IPS-18a (cell line): ENCODE measurements at regions not wholly inside any gene's neighbourhood (a gene's known extent, or its start where the extent isn't known, plus 50 kb on each side); places are given as distances from the start of the nearest gene placed in this dataset.
"Not testable (repeated sequence)": the region's sequence is repeated elsewhere in the genome, so short reads cannot be mapped to it uniquely, and the experiment has no call there.

Experiments used
- H3K27ac ChIP-seq: one replicate; pipeline ENCODE4 v1.5.1; 2013; ENCODE audit warnings: low read length
- H3K27me3 ChIP-seq: one replicate; pipeline ENCODE4 v1.6.1; 2013; ENCODE audit warnings: mild to moderate bottlenecking, low read length; ENCODE audit not compliant: control insufficient read depth, insufficient read depth
- H3K36me3 ChIP-seq: one replicate; pipeline ENCODE4 v1.6.1; 2013; ENCODE audit warnings: low read depth, low read length; ENCODE audit not compliant: control insufficient read depth
- H3K4me1 ChIP-seq: one replicate; pipeline ENCODE4 v1.6.1; 2013; ENCODE audit warnings: low read depth, low read length; ENCODE audit not compliant: control insufficient read depth
- H3K4me3 ChIP-seq: one replicate; pipeline ENCODE4 v1.5.1; 2013; ENCODE audit warnings: low read length
- H3K9ac ChIP-seq: one replicate; pipeline ENCODE4 v1.6.1; 2013; ENCODE audit warnings: mild to moderate bottlenecking, low read length, moderate library complexity
- H3K9me3 ChIP-seq: one replicate; pipeline ENCODE4 v1.6.1; 2013; ENCODE audit warnings: low read depth, low read length; ENCODE audit not compliant: control insufficient read depth

DNA sequence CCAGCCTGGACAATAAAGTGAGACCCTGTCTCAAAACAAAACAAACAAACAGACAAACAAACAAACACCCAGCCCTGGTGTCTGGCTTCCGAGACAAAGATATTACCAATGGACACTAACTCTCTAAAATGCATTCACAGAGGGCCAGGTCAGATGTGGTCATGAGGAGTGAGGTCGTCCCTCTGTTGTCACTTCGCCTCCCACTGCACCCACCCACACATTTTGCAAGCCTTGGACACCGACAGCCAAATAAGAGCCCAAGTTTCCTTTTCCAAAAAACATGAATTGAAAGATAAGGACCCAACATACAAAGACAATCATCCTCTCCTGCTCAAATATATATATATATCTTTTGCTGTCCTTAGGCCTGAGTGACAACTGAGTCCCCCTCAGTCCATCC lies 319.9 kb downstream of the TSN start:
- Histone ChIP-seq H3K9ac (no peak overlapping the region), H3K4me3 (no peak overlapping the region), H3K4me1 (no peaks in the 10 kb centered on the region), H3K27me3 (no peaks in the 10 kb centered on the region), H3K9me3 (no peaks in the 10 kb centered on the region), H3K36me3 (no peaks in the 10 kb centered on the region), H3K27ac (no peak overlapping the region)

DNA sequence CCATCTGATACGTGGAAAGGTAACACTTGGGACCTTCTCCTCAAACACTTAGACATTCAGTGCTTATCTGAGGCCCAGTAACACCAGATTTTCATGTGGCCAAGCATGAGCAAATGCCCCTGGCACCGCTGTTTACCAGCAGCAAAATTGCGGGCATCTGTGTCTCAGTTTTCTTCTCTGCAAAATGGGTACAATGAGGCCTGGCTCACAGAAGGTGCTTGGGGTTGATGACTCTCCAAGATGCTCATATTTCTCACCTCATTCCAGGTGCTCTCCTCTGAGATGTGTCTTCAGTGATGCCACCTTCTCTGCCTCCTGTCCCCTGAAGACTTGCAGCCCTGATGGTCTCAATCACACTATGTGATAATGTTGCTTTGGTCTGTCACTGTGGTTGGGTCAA lies 321.7 kb downstream of the TSN start:
- Histone ChIP-seq H3K9me3 (no peaks in the 10 kb centered on the region), H3K4me1 (peaks cover 10% of the 10 kb centered on the region), H3K36me3 (no peaks in the 10 kb centered on the region), H3K9ac (no peak overlapping the region), H3K4me3 (no peak overlapping the region), H3K27me3 (no peaks in the 10 kb centered on the region), H3K27ac (no peak overlapping the region)

DNA sequence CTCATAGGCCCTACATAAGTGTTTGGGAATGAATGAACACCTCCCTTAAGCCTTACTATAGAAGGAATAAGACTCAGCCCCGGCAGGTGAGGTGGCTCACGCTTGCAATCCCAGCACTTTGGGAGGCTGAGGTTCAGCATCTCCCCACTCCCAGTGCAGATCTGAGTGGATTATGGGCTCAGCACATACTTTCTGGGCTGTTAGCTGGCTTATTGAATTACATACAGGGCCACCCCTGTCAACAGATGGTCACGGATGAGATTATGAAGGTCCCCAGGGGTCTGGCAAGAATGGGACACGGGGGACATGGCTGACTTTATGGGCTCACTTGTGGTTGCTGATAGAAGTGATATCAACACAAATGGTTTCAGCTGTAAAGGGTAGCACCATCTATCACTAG lies 322.3 kb downstream of the TSN start:
- Histone ChIP-seq H3K27ac (no peak overlapping the region), H3K27me3 (no peaks in the 10 kb centered on the region), H3K4me1 (peaks cover 10% of the 10 kb centered on the region), H3K9me3 (no peaks in the 10 kb centered on the region), H3K36me3 (no peaks in the 10 kb centered on the region), H3K4me3 (no peak overlapping the region), H3K9ac (no peak overlapping the region)

DNA sequence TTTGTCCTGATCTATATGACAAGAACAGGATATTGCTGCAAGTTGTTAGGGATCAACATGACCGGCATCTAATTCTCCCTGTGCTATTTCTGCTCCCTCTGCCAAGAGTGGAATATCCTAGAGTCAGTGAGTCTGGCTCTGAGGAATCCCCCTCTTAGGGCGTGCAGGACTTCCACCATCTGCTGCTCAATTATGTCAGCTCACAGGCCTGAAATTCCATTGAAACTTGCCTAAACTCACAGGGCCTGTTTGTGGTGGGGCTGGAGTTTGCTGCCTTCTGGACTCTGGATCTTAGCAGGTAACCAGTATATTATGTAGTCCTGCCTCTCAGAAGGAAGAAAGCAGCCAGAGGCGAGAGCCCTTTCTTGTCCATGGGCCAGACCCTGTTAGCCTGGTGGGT lies 323.0 kb downstream of the TSN start:
- Histone ChIP-seq H3K9me3 (no peaks in the 10 kb centered on the region), H3K4me3 (no peak overlapping the region), H3K27ac (no peak overlapping the region), H3K9ac (no peak overlapping the region), H3K36me3 (no peaks in the 10 kb centered on the region), H3K27me3 (no peaks in the 10 kb centered on the region), H3K4me1 (peaks cover 10% of the 10 kb centered on the region)

DNA sequence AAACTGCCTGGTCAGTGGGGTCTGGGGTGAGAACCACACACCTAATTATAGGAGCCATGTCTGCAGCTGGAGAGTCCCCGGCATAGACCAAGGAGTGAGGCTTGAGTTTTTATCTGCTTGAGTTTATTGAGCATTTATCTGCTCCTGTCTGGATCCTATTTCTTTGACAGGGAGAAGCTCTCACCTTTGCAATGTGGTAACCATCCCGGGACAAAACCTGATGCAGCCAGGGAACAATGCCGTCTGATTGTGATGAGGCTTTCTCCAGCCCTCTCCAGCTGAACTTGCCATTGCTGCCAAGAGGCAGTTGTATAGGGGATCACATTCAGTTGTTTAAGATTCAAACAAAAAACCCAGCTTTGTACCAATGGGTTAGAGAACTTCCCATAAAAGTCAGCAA lies 324.4 kb downstream of the TSN start:
- no peaks in the 10 kb centered on the region for H3K36me3 ChIP-seq
- no peak overlapping the region for H3K4me3 ChIP-seq
- no peaks in the 10 kb centered on the region for H3K27me3 ChIP-seq
- no peak overlapping the region for H3K27ac ChIP-seq
- H3K9me3 ChIP-seq: no peaks in the 10 kb centered on the region
- peaks cover 10% of the 10 kb centered on the region for H3K4me1 ChIP-seq
- H3K9ac ChIP-seq: no peak overlapping the region

DNA sequence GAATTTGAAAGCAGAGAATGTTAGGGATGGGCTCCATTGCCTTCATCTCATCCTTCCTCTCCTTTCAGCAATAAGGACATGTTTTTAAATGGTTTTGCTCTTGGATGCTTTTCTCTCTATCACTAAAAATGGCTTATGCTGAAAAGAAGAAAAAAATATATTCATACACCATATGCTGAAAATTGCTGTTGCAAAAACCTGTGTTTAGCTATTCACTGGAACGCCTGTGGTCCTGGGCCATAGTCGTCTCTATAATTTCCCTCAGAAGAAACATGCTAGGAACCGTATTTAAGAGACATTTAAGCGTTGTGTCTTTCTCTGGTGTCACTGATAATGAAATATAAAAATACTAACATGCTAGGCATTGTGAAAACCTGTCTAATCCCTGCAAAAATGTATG lies 324.9 kb downstream of the TSN start:
- Histone ChIP-seq H3K36me3 (no peaks in the 10 kb centered on the region), H3K4me1 (peaks cover 10% of the 10 kb centered on the region), H3K9ac (no peak overlapping the region), H3K27me3 (no peaks in the 10 kb centered on the region), H3K9me3 (no peaks in the 10 kb centered on the region), H3K4me3 (no peak overlapping the region), H3K27ac (no peak overlapping the region)

DNA sequence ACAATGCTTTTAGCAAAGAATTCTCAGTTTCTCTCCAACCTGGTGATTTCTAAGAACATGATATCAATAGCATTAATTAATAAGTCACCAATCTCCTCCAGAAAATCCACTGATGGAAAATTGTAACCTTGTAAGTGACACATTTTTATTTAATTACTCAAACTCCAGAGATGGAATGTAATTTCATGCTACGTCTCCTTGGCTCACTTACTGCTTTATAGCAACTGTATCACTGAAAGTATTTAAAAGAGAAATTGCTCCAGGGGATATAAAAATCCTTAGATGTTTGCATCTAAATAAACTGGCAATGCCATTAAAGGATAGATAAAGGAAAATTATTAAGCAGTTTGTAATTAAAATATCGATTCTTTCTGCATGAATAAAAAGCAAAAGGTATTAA lies 325.4 kb downstream of the TSN start:
- Histone ChIP-seq H3K36me3 (no peaks in the 10 kb centered on the region), H3K4me1 (peaks cover 10% of the 10 kb centered on the region), H3K27ac (no peak overlapping the region), H3K4me3 (no peak overlapping the region), H3K9me3 (no peaks in the 10 kb centered on the region), H3K27me3 (no peaks in the 10 kb centered on the region), H3K9ac (no peak overlapping the region)

DNA sequence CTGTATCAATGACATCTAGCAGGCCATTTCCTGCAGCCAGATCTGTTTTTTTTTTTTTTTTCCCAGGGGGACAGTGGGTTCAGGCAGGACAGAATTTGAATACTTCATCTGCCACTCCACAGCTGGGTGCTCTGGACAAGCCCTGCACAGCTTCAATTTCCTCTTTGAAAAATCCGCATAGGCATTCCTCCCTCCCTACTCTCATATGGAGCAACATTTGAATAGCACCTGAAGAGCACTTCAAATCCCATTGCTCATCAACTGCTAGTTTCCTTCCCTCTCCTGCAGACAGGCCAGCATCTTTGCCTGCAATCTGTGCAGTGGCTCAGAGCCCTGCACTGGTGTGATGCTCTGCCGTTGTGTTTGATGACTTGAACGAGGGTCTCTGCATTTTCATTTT lies 326.3 kb downstream of the TSN start:
- no peak overlapping the region for H3K9ac ChIP-seq

DNA sequence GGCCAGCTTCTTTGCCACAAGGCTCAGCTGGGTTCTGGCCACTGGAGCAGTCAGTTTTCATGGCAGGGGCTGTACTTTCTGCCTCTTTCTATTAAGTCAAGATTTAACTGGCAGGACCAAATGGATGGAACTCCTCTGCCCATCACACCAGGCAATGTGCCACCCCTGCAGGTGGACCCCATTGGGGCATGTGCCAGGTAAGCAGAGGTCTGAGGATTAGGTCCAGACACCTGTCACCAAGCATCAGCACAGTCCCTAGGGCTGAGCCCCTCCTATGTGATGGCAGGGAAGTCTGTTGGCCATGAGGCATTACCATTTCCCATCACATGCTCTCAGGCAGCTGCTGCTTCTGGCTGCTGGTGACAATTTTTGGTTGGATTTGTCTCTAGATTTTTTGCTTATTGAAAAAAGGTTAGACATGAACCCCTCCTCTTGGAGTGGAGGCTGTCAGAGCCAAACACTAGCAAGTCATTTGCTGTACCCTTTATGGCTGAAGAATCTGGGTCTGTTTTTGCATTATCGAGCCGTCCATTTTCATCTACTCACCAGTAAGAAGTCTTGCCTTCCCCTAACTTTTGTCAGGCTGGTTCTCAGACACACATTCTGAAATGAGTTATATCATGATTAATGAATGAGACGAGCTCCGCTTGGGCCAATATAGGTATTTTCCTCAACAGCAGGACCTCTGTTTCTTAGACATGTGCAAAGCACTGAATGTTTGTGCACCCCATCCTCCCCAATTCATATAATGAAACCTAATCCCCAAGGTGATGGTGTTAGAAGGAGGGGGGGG lies 328.0 kb downstream of the TSN start:
- H3K27me3 ChIP-seq: no peaks in the 10 kb centered on the region
- H3K4me1 ChIP-seq: peaks cover 10% of the 10 kb centered on the region
- no peak overlapping the region for H3K4me3 ChIP-seq
- H3K9me3 ChIP-seq: no peaks in the 10 kb centered on the region
- H3K36me3 ChIP-seq: no peaks in the 10 kb centered on the region
- H3K9ac ChIP-seq: no peak overlapping the region
- no peak overlapping the region for H3K27ac ChIP-seq

More for the DNA sequence above, 326.3 kb downstream of the TSN start:
- H3K27me3 ChIP-seq: no peaks in the 10 kb centered on the region
- no peak overlapping the region for H3K27ac ChIP-seq
- H3K36me3 ChIP-seq: no peaks in the 10 kb centered on the region
- peaks cover 10% of the 10 kb centered on the region for H3K4me1 ChIP-seq
- H3K9me3 ChIP-seq: no peaks in the 10 kb centered on the region
- no peak overlapping the region for H3K4me3 ChIP-seq

DNA sequence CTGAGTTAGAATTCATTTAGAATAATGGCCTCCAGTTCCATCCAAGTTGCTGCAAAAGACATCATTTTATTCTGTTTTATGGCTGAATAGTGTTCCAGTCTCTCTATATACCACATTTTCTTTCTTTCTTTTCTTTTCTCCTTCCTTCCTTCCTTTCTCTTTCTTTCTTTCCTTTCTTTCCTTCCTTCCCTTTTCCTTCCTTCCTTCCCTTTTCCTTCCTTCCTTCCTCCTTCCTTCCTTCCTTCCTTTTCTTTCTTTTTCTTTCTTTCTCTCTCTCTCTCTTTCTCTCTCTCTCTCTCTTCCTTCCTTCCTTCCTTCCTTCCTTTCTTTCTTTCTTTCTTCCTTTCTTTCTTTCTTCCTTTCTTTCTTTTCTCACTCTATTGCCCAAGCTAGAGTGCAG lies 330.2 kb downstream of the TSN start:
- not testable (repeated sequence) for H3K4me3 ChIP-seq, H3K36me3 ChIP-seq, H3K9me3 ChIP-seq, H3K27ac ChIP-seq, H3K27me3 ChIP-seq, H3K9ac ChIP-seq
- peaks cover 10% of the 10 kb centered on the region for H3K4me1 ChIP-seq

DNA sequence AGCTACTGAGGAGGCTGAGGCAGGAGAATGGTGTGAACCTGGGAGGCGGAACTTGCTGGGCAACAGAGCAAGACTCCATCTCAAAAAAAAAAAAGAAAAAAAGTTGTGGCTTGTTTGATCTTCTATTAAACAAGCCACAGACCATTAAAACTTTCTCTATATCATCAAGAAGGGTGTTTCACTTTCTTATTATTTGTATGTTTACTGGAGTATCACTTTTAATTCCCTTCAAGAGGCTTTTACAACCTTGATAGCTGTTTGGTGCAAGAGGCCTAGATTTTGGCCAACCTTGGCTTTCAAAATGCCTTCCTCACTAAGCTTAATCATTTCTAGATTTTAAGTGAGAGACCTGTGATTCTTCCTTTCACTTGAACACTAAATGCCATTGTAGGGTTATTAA lies 339.1 kb downstream of the TSN start:
- no peaks in the 10 kb centered on the region for H3K36me3 ChIP-seq
- H3K4me3 ChIP-seq: no peak overlapping the region
- no peaks in the 10 kb centered on the region for H3K9me3 ChIP-seq
- no peak overlapping the region for H3K27ac ChIP-seq
- no peaks in the 10 kb centered on the region for H3K4me1 ChIP-seq
- no peaks in the 10 kb centered on the region for H3K27me3 ChIP-seq
- no peak overlapping the region for H3K9ac ChIP-seq

DNA sequence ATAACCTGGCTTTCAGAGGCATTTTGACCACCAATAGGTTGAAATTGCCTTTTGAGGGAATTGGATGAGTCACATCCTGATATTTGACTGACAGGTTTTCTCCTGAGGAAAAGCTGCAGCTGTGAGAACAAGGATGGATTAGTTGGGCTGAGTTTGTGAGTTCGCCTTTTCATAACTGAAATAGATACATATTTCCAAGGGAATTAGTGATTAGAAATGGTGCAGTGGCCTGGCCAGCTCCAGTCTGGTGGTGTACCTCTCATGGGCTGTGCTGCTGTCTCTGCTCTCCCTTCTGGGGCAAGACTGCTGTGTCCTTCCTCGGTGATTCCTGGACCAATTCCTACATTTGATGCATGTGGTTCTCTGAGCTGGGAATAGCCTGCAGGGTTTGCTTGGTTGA lies 341.3 kb downstream of the TSN start:
- Histone ChIP-seq H3K9ac (no peak overlapping the region), H3K4me1 (peaks cover 4% of the 10 kb centered on the region), H3K4me3 (no peak overlapping the region), H3K27me3 (no peaks in the 10 kb centered on the region), H3K27ac (no peak overlapping the region), H3K36me3 (no peaks in the 10 kb centered on the region), H3K9me3 (no peaks in the 10 kb centered on the region)
